ENCODE measurements at regions not wholly inside any gene's neighbourhood (a gene's known extent, or its start where the extent isn't known, plus 50 kb on each side); places are given as distances from the start of the nearest gene placed in this dataset.
"Not testable (repeated sequence)": the region's sequence is repeated elsewhere in the genome, so short reads cannot be mapped to it uniquely, and the experiment has no call there.

DNA sequence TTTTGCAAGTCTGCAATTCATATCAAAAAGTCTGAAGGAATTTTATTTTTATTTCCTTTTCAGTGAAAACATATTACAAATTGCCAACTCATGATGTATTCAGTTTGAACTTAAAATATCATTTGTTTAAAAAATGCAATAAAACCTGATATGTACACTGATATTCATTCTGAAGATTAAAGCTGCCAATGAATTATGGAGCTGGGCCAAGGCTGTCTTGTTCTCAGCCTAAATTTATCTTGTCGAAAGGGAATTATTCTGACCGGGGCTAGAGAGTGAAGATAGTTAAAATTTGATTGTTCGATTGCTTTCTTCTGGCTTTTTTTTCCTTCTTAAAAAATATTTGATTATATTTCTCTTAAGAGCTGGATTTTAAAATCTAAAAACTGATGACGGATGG is 54.0 kb upstream of the RBFOX1 start:
- no peak for DNase-seq

DNA sequence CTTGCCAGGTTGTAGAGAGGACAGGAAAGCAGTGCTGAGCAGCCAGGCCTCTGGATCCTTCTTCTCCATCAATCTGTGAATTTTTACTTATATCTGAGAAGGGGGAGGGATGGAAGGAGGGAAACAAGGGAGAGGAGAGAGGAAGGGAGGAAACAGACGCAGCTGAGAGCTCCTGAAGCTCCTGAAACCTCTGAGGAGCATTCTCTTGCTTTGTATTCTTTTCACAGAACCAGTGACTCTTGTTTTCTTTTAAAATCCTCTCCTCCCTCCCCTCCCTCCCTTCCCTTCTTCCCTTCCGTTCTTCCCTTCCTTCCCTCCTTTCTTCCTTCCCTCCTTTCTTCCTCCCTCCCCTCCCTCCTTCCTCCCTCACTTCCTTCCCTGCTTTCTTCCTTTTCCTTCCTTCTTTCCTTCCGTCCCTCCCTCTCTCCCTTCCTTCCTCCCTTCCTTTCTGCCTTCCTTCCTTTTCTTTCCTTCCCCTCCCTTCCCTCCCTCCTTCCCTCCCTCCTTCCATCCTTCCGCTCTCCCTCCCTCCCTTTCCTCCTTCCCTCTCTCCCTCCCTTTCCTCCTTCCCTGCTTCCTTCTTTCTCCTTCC is 60.0 kb upstream of the RBFOX1 start:
- DNase-seq, result no peak

GRCh38 chr16:7271486-7271885 is 61.2 kb upstream of the RBFOX1 start:
- DNase-seq, result no peak

- no peak for DNase-seq
Measured at GRCh38 chr16:7270823-7271222, 61.8 kb upstream of the RBFOX1 start.

DNA sequence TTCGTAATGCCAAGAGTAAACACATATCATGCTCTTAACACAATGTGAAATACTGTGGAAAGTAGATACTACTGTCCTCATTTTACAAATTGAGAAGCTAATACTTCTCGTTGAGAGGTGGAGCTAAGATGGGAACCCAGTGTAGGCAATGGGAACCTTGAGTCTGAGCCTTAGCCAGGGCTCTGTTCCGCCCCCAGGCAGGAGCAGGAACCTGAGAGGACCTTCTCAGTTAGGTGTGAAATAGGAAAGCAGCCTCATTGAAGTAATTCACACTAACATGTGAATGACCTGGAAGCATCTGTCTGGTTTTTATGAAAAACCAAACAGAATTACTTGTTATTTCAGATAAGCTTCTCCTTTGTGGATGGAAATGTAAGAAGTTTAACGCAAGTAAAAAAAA is 62.6 kb upstream of the RBFOX1 start:
- no peak for DNase-seq

- peak; percentile 20 for DNase-seq
Measured at GRCh38 chr16:7268182-7268581, 64.5 kb upstream of the RBFOX1 start.

GRCh38 chr16:7257016-7257415 is 75.6 kb upstream of the RBFOX1 start:
- DNase-seq, result no peak

DNA sequence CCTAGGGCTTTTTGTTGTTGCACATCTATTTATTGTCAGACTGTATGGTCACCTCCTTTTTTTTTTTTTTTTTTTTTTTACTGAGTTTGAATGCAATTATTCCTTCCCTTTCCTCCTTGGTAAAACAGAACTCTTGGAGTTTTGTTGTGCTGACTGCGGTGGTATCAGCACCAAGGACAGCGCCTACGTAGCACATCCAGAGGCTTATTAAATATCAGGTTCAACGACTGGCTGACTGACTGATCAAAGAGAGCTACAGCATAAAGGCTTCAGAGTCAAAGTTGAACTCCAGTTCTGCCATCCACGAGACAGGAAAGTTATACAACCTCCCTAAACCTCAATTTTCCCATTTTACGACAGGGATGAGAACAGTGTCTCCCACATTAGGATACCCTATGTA is 86.1 kb upstream of the RBFOX1 start:
- DNase-seq, result no peak

DNA sequence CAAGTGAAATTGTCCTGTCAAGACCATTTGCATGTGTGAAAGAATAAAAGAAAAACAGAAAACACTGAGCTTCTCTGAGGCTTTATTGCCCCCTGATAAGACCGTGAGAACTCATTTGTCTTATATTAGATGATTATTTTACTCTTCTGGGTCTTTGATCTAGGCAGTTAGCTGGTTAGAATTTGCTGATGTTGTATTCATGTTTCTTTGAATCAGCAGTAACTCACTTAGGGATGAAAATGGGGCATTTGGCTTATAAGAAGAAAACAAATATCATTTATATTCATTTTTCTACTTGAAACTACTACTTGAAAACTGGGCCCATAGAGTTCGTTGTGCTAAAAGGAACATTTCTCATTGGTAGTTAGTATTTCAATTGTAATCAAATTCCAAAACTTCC is 93.1 kb upstream of the RBFOX1 start:
- no peak for DNase-seq

DNA sequence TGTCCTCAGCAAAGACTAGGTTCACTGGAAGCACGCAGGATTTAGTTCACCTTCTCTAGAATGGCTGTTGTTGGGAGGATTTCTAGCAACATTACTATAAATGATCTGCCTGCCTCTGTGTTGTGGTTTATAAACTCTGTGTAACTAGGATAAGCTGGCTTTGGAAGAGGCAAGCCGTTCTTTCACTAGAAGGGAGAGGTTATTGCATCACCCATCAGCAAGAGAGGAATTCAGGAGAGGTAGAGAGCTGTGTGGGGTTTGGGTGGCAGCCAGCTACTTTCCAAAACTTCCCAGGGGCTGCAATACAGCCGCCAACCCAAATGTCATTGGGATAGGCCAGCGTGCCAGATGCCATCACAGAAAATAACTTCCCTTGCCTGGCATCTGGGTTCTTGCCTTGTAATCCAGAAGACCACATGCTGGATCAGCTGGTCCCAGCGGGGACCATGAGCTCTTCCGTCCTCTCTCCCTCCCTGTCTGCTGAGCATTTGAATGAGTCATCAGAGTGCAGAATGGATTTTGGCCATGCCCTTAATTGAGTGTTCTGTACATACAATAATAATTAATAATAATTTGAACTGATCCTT is 95.7 kb upstream of the RBFOX1 start:
- DNase-seq, result no peak

- DNase-seq, result no peak
Measured at GRCh38 chr16:7233975-7234374, 98.7 kb upstream of the RBFOX1 start.

- no peak for DNase-seq
Measured at GRCh38 chr16:7231762-7232161, 100.9 kb upstream of the RBFOX1 start.

DNA sequence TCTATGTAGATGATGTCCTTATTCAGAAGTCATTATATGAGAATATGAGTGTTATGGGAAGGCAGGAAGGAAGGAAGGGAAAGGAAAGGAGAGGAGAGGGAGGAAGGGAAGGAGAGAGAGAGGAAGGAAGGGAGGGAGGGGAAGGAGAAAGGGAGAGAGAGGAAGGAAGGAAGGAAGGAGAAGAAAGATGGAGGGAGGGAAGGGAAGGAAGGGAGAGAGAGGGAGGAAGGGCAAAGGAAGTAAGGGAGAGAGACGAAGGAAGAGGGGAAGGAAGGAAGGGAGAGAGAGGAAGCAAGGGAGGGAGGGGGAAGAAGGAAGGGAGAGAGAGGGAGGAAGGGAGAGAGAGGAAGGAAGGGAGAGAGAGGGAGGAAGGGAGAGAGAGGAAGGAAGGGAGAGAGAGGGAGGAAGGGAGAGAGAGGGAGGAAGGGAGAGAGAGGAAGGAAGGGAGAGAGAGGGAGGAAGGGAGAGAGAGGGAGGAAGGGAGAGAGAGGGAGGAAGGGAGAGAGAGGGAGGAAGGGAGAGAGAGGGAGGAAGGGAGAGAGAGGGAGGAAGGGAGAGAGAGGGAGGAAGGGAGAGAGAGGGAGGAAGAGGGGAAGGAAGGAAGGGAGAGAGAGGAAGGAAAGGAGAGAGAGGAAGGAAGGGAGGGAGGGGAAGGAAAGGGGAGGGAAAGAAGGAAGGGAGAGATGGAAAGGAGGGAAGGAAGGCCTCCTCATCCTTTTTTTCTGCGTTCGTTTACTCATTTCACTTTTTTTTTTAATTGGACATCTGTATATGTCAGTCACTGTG is 103.0 kb upstream of the RBFOX1 start:
- DNase-seq, result not testable (repeated sequence)

DNA sequence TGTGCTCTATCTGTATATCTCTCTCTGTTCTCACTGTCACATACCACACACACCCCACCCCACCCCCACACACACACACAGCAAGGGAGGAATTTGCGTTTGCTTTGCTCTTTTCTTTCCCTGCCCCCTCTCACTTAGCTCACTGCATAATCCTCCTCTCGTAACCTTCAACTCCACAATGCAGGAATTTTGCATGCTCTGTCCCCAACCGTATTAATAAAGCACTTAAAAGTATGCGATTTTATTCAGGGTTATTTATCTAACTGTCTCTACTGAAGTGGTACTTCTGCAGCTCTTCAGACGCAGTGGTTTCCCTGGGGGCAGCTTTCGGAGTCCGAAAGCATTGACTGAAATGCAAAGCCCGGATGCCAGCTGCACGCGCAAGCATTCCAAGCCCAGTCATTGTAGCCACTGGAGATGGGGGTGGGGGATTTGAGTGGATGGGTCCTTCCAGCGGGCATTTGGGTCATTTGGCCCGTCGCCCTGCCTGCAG is 105.4 kb upstream of the RBFOX1 start:
- no peak for DNase-seq

- no peak for DNase-seq
Measured at GRCh38 chr16:7221157-7221556, 111.5 kb upstream of the RBFOX1 start.

DNA sequence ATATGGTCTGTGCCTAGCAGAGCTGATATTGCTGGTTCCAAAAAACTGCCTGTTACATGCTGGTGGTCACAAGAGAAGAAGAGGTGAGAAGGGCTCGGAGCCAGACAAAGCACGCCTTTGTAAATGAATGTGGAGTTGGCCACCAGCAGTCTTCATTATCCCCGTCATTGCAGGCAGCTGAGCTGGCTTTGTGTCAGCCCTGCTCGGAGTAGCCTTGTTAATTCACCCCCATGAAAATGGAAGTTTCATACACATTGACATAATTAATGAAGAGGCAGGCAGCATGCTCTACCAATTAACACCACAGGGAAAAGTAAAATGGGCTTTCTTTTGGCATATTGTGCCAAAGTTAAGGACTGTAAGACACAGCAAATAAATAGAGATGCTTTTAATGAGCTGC is 113.7 kb upstream of the RBFOX1 start:
- DNase-seq, result no peak

GRCh38 chr16:7217797-7218196 is 114.8 kb upstream of the RBFOX1 start:
- DNase-seq, result no peak

- no peak for DNase-seq
Measured at GRCh38 chr16:7216719-7217118, 115.9 kb upstream of the RBFOX1 start.

DNA sequence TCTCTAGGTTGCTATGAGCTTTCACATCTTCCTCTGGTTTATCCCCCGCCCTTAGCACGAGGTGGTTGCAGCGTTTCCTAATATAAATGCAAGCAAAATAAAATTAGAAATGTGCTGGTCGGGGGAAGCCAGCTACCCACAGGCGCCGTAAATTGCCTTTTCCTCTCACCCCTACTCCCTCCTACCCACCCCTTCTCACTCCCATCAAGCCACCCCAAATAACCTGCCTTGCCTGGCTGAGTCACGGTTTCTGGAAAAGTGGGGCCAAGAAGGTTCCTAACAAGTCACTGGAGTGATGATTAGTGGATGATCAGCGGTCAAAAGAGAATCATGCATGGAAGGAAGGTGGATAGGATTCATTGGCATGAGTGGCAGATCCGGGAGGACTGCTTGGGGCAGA is 120.9 kb upstream of the RBFOX1 start:
- no peak for DNase-seq

DNA sequence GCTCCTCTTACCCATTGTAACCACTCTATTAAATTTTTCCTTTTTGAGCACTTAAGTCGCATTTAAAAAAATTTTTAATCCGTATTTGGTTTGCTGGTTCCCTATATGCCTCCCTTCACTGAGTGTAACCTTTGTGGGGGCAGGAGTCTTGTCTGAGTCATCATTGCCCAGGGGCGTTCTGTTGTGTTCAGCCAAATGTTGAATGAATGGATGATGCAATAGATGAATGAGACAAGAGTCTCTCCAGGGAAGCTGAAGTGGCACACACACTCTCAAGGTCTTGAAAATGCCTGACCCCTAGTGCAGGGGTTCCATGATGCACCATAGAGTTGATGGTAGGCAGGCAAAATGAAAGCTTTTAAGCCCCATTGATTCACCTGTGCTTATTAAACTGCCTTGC is 123.0 kb upstream of the RBFOX1 start:
- no peak for DNase-seq

GRCh38 chr16:7206469-7206868 is 126.2 kb upstream of the RBFOX1 start:
- DNase-seq, result no peak

DNA sequence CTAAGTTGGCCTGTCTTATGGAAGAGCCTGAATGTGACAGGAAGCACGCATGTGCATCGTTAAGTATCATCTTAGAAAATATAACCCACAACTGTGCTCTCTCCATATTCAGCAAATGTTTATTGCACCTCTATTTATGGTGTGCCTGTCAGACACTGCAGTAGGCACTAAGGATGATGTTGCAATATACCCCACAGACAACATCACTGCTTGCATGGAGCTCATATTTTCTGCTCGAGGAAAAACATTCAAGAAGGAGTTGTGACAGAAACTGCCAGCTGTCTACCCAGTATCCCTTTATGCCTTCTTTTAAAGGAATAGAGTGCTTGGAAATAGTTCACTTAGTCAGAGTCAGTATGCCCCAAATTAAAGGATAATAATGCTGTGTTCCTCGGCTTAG is 132.3 kb upstream of the RBFOX1 start:
- DNase-seq, result no peak

GRCh38 chr16:7185689-7186088 is 147.0 kb upstream of the RBFOX1 start:
- DNase-seq, result no peak

DNA sequence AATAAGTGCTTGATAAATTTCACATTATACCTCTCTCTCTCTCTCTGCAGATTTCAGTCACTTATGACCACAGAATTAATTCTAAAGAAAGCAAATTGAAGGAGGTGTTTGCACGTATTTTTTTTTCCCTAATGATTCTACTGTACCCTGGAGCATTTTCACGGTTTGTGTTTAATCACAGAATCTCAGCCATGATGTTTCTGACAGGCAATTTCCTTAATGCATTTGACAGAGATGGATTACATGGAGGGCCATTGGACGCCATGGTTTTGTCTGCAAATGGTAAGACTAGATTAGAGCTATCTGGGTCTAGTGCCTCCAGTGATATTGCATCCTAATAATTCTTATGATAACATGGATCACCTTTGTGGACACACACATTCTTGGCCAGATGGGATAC is 147.5 kb upstream of the RBFOX1 start:
- DNase-seq, result no peak

Data from NCI-H526 treated with DMSO at 0.1 percent for 48 hours (cell line).